ENCODE measurements at regions not wholly inside any gene's neighbourhood (a gene's known extent, or its start where the extent isn't known, plus 50 kb on each side); places are given as distances from the start of the nearest gene placed in this dataset.
A peak's percentile ranks its signal among the peaks of the same experiment; 100 is the strongest.

- no peak for DNase-seq (ENCODE audit: low spot score)
These were observed 147.0 kb downstream of the MAFB start for GRCh38 chr20:40542065-40542464.

GRCh38 chr20:40540166-40540565, 148.9 kb downstream of the MAFB start:
- DNase-seq (ENCODE audit: low spot score), result no peak

GRCh38 chr20:40538131-40538530, 150.9 kb downstream of the MAFB start:
- no peak for DNase-seq (ENCODE audit: low spot score)

GRCh38 chr20:40536808-40537207, 152.2 kb downstream of the MAFB start:
- no peak for DNase-seq (ENCODE audit: low spot score)

GRCh38 chr20:40535816-40536215, 153.2 kb downstream of the MAFB start:
- no peak for DNase-seq (ENCODE audit: low spot score)

- DNase-seq (ENCODE audit: low spot score), result no peak
These were observed 156.9 kb downstream of the MAFB start for GRCh38 chr20:40532103-40532502.

- DNase-seq (ENCODE audit: low spot score), result no peak
These were observed 163.7 kb downstream of the MAFB start for GRCh38 chr20:40525351-40525750.

GRCh38 chr20:40524071-40524470, 165.0 kb downstream of the MAFB start:
- no peak for DNase-seq (ENCODE audit: low spot score)

- DNase-seq (ENCODE audit: low spot score), result no peak
These were observed 166.6 kb downstream of the MAFB start for GRCh38 chr20:40522405-40522804.

- DNase-seq (ENCODE audit: low spot score), result no peak
These were observed 167.1 kb downstream of the MAFB start for GRCh38 chr20:40521962-40522361.

GRCh38 chr20:40519918-40520317, 169.1 kb downstream of the MAFB start:
- DNase-seq (ENCODE audit: low spot score), result no peak

- no peak for DNase-seq (ENCODE audit: low spot score)
These were observed 176.0 kb downstream of the MAFB start for GRCh38 chr20:40512994-40513393.

- no peak for DNase-seq (ENCODE audit: low spot score)
These were observed 176.4 kb downstream of the MAFB start for GRCh38 chr20:40512591-40512990.

- no peak for DNase-seq (ENCODE audit: low spot score)
These were observed 177.6 kb downstream of the MAFB start for GRCh38 chr20:40511478-40511877.

- DNase-seq (ENCODE audit: low spot score), result no peak
These were observed 178.4 kb downstream of the MAFB start for GRCh38 chr20:40510622-40511021.

- DNase-seq (ENCODE audit: low spot score), result no peak
These were observed 180.2 kb downstream of the MAFB start for GRCh38 chr20:40508821-40509220.

GRCh38 chr20:40506537-40506939, 182.5 kb downstream of the MAFB start:
- DNase-seq (ENCODE audit: low spot score), result peak; percentile 57

GRCh38 chr20:40503119-40503518, 185.9 kb downstream of the MAFB start:
- no peak for DNase-seq (ENCODE audit: low spot score)

- DNase-seq (ENCODE audit: low spot score), result no peak
These were observed 186.5 kb downstream of the MAFB start for GRCh38 chr20:40502576-40502975.

- no peak for DNase-seq (ENCODE audit: low spot score)
These were observed 189.6 kb downstream of the MAFB start for GRCh38 chr20:40499391-40499790.

- DNase-seq (ENCODE audit: low spot score), result peak; percentile 26
These were observed 190.9 kb downstream of the MAFB start for GRCh38 chr20:40497899-40498691.

GRCh38 chr20:40495956-40496355, 193.1 kb downstream of the MAFB start:
- DNase-seq (ENCODE audit: low spot score), result no peak

- DNase-seq (ENCODE audit: low spot score), result no peak
These were observed 194.8 kb downstream of the MAFB start for GRCh38 chr20:40494248-40494647.

- DNase-seq (ENCODE audit: low spot score), result no peak
These were observed 195.5 kb downstream of the MAFB start for GRCh38 chr20:40493549-40493948.

Measured in putamen (tissue), 1 donor.